Esophagus mucosa (tissue), 1 donor: ENCODE measurements at regions not wholly inside any gene's neighbourhood (a gene's known extent, or its start where the extent isn't known, plus 50 kb on each side); places are given as distances from the start of the nearest gene placed in this dataset.

Experiments
- ATAC-seq: fragments of 200-7000 bp; cut with Tn5 transposase; one replicate; pipeline ENCODE4 v1.9.1; 2020
- donor health status: DM: yes; HTN: yes; CAD: no.

- ATAC-seq, result no peak
Observed at GRCh38 chr1:232441036-232441411, 188.9 kb downstream of the SIPA1L2 start.

GRCh38 chr1:232440325-232441035, 189.5 kb downstream of the SIPA1L2 start:
- ATAC-seq, result no peak

GRCh38 chr1:232439011-232439410, 190.9 kb downstream of the SIPA1L2 start:
- no peak for ATAC-seq

GRCh38 chr1:232438476-232438875, 191.5 kb downstream of the SIPA1L2 start:
- no peak for ATAC-seq

GRCh38 chr1:232437510-232437909, 192.4 kb downstream of the SIPA1L2 start:
- ATAC-seq, result no peak

- peak; percentile 36 for ATAC-seq
Observed at GRCh38 chr1:232435729-232436128, 194.2 kb downstream of the SIPA1L2 start.

- no peak for ATAC-seq
Observed at GRCh38 chr1:232432313-232432712, 197.6 kb downstream of the SIPA1L2 start.

- ATAC-seq, result no peak
Observed at GRCh38 chr1:232431748-232432147, 198.2 kb downstream of the SIPA1L2 start.

GRCh38 chr1:232431326-232431725, 198.6 kb downstream of the SIPA1L2 start:
- no peak for ATAC-seq

GRCh38 chr1:232430467-232430866, 199.5 kb downstream of the SIPA1L2 start:
- ATAC-seq, result no peak

GRCh38 chr1:232428786-232429530, 201.0 kb downstream of the SIPA1L2 start:
- no peak for ATAC-seq

GRCh38 chr1:232428036-232428645, 201.8 kb downstream of the SIPA1L2 start:
- ATAC-seq, result no peak

GRCh38 chr1:232426801-232427200, 203.1 kb downstream of the SIPA1L2 start:
- no peak for ATAC-seq

GRCh38 chr1:232425421-232425820, 204.5 kb downstream of the SIPA1L2 start:
- ATAC-seq, result no peak

- ATAC-seq, result peak; percentile 29
Observed at GRCh38 chr1:232423591-232423990, 206.3 kb downstream of the SIPA1L2 start.

GRCh38 chr1:232422898-232423297, 207.0 kb downstream of the SIPA1L2 start:
- peak; percentile 87 for ATAC-seq

GRCh38 chr1:232422098-232422497, 207.8 kb downstream of the SIPA1L2 start:
- ATAC-seq, result peak; percentile 36

GRCh38 chr1:232421143-232421796, 208.7 kb downstream of the SIPA1L2 start:
- ATAC-seq, result no peak

GRCh38 chr1:232417636-232418248, 212.2 kb downstream of the SIPA1L2 start:
- ATAC-seq, result no peak

GRCh38 chr1:232416026-232416568, 213.8 kb downstream of the SIPA1L2 start:
- ATAC-seq, result peak; percentile 78

GRCh38 chr1:232415481-232415880, 214.5 kb downstream of the SIPA1L2 start:
- peak; percentile 78 for ATAC-seq

GRCh38 chr1:232414100-232414499, 215.8 kb downstream of the SIPA1L2 start:
- no peak for ATAC-seq
